ENCODE measurements at regions not wholly inside any gene's neighbourhood (a gene's known extent, or its start where the extent isn't known, plus 50 kb on each side); places are given as distances from the start of the nearest gene placed in this dataset.
"Not testable (repeated sequence)": the region's sequence is repeated elsewhere in the genome, so short reads cannot be mapped to it uniquely, and the experiment has no call there.

DNA sequence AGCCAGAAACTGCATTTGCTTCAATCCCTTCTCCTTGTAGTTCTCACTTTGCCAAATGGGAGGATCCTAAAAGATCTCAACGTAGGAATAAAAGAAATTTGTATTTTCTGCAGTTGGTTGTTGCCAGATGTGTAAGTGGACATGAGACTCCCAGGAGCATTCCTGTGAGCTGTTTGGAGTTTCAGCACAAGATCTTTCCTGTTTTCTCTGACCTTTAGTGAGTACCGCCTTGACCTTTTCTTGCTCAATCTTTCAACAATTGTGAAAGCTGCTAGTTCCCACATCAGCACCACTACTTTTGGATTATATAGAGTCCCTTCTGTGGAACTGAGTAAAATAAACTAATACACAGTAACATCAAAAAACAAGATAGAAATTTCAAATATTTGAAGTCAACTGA, 683.8 kb upstream of the PABPC4L start:
- no peak for DNase-seq (ENCODE audit: low read depth in 2 of 2)

DNA sequence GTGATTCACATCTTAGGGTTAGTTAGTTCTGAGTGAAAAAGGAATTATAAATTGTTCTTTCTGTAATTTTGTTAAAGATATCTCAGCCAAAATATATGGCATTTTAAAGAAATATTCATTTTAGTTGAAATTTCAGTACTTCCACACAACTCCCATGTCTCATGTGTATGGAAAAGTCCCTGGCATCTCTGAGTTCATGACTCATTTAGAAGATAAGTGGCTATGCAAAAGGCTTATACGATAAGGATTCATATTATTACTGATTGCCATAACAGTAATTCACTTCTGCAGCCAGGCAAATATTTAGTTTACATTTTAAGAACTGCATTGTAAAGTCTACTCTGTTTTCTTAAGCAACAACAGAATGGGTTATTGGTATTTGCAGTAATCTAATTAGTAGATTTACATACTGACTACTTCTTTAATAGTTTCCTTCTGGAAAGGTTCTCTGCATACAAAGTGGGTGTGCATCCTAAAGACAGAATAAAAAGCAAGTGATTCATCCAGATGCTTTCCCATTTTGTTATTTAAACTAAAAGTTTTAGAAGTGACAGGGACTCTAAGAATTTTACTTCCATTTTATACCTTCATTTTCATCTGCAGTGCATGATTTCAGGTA, 682.4 kb upstream of the PABPC4L start:
- DNase-seq (ENCODE audit: low read depth in 2 of 2), result no peak

DNA sequence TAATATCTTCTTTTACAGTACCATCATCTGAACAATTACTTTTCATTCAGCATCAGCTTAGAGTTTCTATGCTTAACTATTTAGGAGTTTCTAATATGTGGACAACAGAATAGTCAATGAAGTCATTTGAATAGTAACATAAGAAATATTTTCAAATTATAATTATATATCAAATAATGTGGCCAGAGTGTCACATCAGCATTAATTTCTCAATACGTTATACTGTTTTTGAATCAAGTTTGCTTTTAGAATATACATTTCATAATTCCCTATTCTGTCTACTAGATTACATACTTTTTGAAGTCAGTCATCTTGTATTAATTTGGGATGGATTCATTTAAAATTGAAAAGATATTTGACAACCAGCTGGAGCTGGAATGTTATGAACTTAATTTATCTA, 677.4 kb upstream of the PABPC4L start:
- no peak for DNase-seq (ENCODE audit: low read depth in 2 of 2)

GRCh38 chr4:134867027-134867426, 665.4 kb upstream of the PABPC4L start:
- no peak for DNase-seq (ENCODE audit: low read depth in 2 of 2)

DNA sequence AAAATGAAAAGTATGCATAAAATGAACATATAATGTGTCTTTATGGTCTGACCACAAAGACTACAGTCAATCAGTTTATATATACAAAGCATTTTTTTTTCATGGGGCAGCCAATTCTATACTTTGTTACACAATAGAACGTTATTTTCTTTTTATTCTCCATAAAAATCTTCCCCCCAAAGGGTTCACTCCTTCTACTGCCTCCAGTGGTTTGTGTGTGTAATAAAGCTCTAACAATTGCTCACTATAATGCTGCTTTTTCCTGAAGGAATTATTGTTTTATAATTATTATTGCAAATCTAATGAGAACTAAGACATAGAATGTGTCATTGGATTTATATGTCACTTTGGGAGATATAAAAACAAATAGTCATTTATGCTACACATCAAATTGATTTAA, 664.1 kb upstream of the PABPC4L start:
- DNase-seq (ENCODE audit: low read depth in 2 of 2), result no peak

DNA sequence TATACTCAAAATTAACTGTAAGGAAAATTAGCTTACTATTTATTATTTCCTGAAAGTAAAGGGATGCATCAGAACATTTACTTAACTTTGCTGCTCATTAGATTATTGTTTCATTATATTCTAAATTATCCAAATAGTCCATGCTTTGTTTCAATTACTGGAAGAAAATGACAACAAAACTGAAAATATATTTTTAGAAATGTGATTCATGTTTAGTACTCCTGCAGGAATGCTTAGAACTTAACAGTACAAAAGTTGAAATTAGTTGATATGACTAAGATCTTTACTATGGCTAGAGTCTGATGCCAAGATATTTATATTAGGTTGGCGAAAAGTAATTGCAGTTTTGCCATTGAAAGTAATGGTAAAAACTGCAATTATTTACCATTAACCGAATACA, 660.5 kb upstream of the PABPC4L start:
- DNase-seq (ENCODE audit: low read depth in 2 of 2), result no peak

GRCh38 chr4:134848681-134849080, 647.1 kb upstream of the PABPC4L start:
- no peak for DNase-seq (ENCODE audit: low read depth in 2 of 2)

- not testable (repeated sequence) for DNase-seq (ENCODE audit: low read depth in 2 of 2)
These were observed 629.2 kb upstream of the PABPC4L start for GRCh38 chr4:134830741-134831140.

DNA sequence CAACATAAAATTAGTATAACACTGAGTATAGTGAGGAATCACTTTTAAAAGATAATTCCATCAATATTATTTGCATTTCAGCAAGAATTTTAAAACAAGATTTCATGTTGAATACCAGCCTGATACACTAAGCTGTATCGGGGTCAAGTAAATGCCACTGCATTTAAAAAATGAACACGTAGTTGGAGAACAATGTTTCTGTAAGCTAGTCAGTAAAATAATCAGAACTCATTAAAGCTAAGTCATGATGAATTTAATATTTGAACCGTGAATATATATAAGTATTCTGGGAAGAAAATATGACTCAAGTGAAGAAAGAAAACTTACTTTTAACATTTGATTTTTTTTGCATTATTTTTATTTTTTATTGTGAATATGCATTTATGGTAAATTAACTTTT, 611.0 kb upstream of the PABPC4L start:
- no peak for DNase-seq (ENCODE audit: low read depth in 2 of 2)

DNA sequence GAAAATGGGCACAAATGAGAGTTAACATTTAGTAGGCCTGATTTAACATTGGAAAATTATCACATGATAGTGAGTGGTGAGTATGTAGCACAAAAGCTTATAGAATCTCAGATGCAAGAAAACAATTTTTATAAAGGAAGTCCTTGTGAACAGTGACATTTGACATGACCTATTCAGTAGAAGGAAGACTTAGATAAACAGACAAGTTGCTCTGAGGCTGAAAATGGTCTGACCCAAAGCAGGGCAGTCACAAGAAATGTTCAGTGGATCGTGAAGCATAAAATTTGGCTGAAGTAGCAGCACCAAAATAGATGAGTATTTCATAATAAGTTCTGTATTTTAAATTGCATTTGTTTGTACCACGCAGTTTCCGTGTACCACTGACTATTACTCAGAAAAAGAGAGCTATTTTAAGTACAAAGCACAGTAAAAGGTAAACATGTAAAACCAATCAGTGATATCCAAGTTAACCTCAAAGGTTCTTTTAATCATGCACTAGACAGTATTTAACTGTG, 605.7 kb upstream of the PABPC4L start:
- DNase-seq (ENCODE audit: low read depth in 2 of 2), result no peak

- DNase-seq (ENCODE audit: low read depth in 2 of 2), result no peak
These were observed 597.0 kb upstream of the PABPC4L start for GRCh38 chr4:134798573-134798972.

DNA sequence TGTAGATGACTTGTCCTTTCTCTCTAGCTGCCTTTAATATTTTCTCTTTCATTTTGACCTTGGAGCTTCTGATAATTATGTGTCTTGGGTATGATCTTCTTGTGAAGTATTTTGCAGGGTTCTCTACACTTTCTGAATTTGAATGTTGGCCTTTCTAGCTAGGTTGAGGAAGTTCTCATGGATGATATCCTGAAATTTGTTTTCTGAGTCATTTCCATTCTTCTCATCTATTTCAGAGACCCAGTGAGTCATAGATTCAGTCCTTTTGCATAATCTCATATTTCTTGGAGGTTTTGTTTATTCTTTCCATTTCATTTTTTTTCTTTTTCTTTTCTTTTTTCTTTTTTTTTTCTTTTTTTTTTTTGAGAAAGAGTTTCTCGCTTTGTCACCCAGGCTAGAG, 585.7 kb upstream of the PABPC4L start:
- no peak for DNase-seq (ENCODE audit: low read depth in 2 of 2)

DNA sequence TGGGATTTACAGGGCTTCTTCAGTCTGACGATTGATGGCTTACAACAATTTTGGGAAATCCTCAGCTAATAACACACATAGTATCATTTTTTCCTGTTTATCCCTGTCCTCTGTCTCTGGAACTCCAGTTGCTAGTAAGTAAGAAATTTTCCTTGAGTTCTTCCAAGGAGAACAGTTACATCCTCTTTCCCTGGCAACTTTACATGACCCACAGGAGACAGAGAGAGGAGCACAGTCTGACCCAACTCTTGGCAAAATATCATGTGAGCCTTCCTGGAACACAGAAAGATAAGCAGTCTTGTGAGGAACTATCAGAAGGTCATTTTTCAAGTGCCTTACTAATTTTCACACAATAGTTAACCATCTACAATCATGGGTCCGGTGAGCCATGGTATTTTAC, 578.7 kb upstream of the PABPC4L start:
- DNase-seq (ENCODE audit: low read depth in 2 of 2), result no peak

DNA sequence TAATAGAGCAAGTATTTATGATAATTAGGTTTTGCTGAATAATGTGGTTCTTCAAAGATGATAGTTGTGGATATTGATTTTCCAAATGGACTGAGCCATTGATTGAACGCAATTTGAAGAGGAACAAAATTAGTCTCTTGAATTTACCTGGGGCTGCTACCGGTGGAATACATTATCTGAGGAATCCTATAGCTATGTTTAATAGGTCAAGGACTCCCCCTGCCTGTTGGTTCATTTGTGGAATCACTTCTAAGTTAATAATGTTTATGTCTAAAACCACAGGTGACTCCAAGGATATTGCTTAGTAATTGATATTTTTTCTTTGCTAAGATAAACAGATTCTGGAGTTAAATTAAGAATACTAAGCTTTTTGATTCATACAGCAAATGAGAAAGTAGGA, 576.0 kb upstream of the PABPC4L start:
- no peak for DNase-seq (ENCODE audit: low read depth in 2 of 2)

DNA sequence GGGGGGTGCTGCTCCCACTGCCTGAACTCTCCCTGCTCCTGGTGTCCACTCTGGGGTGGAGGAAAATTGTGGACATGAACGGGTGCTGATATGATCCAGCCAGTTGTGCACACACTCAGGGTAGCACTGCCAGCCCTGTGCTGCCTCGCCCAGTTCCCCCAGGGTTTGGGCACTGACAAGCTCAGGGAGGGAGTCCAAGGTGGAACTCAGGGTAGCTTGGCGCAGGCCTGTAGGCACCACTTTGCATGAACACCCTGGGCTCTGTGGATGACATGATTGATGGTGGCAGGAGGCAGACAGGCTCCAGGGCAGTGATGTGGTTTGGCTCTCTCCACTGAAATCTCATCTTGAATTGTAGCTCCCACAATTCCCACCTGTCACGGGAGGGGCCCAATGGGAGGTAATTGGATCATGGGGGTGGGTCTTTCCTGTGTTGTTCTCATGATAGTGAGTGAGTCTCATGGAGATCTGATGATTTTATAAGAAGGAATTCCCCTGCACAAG, 572.0 kb upstream of the PABPC4L start:
- no peak for DNase-seq (ENCODE audit: low read depth in 2 of 2)

- DNase-seq (ENCODE audit: low read depth in 2 of 2), result no peak
These were observed 560.5 kb upstream of the PABPC4L start for GRCh38 chr4:134762053-134762452.

DNA sequence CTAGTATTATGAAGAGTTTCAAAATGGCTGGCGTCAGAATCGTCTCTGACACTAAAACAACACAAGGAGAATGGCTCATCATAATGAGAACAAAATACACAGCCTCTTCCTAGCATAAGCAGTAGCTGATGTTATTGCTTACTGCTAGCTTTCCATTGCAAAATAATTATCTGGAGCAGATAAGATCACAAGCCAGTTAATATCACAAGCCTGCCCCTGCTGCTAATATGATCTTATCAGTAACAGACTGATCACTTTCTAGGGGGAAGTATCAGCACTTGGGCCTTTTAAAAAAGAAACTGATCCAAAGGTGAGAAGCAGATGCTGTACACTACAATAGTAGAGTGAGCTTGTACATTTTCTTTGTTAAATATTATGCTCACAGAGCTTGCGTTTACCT, 554.8 kb upstream of the PABPC4L start:
- no peak for DNase-seq (ENCODE audit: low read depth in 2 of 2)

DNA sequence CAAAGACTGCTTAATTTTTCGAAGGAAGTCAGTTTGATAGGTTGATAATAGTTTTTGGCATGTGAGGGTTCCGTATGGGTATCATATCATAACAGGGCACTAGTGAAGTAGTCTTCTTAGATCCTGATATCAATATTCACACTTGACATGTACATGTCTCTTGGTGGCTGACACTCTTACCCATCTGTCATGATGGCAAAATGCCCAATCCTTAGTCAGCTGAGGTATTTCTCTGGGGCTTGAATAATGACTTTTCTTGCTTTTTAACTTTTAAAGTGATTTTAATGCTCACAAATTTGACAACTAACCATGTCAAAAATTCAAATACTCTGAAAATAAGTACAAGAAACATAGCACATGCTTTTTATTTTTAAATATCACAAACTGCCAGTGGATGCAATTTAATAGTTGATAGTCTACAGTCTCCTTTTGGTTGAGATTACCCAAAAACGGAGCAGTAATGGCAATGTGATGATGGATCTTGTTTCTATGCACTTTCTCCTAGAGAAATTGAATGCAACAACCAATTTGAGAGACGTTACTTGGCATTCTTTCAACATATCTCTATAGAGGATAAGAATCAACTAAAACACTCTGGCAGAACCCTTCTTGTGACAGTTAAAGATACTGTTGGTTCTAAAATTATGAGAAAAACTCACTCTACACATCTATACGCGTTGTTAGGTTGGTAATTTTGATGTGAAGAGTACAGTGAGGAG, 552.9 kb upstream of the PABPC4L start:
- DNase-seq (ENCODE audit: low read depth in 2 of 2), result no peak

DNA sequence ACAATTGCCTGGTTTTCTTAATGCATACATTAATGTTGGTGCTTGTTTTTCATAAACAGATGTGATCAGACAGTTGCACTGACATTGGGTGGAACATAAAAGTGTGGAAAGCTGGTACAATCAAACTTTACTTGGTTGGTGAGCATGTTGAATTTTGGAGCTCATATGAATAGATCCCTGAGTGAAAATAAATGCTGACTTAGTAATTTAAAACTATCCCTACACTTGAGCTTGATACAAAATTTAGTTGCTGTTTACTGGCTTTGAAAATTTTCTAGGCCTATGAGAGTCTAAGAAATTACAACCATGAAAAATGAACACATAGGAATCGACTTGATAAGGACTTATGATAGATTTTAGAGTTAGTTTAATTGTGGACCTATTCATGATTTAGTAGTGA, 551.8 kb upstream of the PABPC4L start:
- no peak for DNase-seq (ENCODE audit: low read depth in 2 of 2)

- DNase-seq (ENCODE audit: low read depth in 2 of 2), result no peak
These were observed 545.7 kb upstream of the PABPC4L start for GRCh38 chr4:134747108-134747805.

- DNase-seq (ENCODE audit: low read depth in 2 of 2), result no peak
These were observed 538.7 kb upstream of the PABPC4L start for GRCh38 chr4:134740290-134740689.

DNA sequence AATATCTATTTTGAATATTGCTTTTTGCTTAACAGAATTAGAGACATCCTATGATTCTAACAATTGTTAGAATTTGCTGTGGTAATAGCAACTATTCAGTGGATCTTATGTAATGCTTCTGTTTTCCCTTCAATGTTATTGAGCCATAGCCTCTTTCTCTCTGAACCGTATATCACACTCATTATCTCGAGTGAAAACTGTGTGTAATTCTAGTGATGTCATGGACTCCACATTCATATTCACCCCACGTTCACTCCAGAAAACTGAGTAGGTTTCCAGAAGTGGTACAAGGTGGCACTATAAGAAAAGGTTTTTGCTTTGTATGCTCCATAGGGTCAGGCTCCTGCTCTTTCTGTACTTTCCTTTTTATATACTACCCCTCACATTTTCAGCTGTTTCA, 534.3 kb upstream of the PABPC4L start:
- DNase-seq (ENCODE audit: low read depth in 2 of 2), result no peak

- no peak for DNase-seq (ENCODE audit: low read depth in 2 of 2)
These were observed 526.1 kb upstream of the PABPC4L start for GRCh38 chr4:134727696-134728095.
